GM12891 (cell line): ENCODE measurements at regions not wholly inside any gene's neighbourhood (a gene's known extent, or its start where the extent isn't known, plus 50 kb on each side); places are given as distances from the start of the nearest gene placed in this dataset.

Experiments
- PAX5 ChIP-seq: IDR thresholded peaks from 2 replicates; pipeline ENCODE4 v1.6.1; 2011; ENCODE audit warnings: low read length, moderate library complexity, mild to moderate bottlenecking; ENCODE audit not compliant: insufficient read depth, severe bottlenecking
- POLR2A ChIP-seq: IDR thresholded peaks from 2 replicates; pipeline ENCODE4 v1.6.1; 2011; ENCODE audit warnings: low read depth, low read length, control low read depth
- POLR2AphosphoS5 ChIP-seq: IDR thresholded peaks from 2 replicates; pipeline ENCODE4 v1.6.1; 2011; ENCODE audit warnings: low read depth, low read length, control low read depth
- SPI1 ChIP-seq: IDR thresholded peaks from 2 replicates; pipeline ENCODE4 v1.6.1; 2011; ENCODE audit warnings: low read depth, low read length, control low read depth
- TAF1 ChIP-seq: IDR thresholded peaks from 2 replicates; pipeline ENCODE4 v1.6.1; 2011; ENCODE audit warnings: low read depth, low read length, control low read depth

GRCh38 chr2:42114091-42114490, 55.1 kb upstream of the EML4 start:
- TF ChIP-seq POLR2A: no peak
- no peak for TF ChIP-seq POLR2AphosphoS5
- no peak for TF ChIP-seq SPI1
- no peak for TF ChIP-seq TAF1
- no peak for TF ChIP-seq PAX5
